ENCODE measurements at regions not wholly inside any gene's neighbourhood (a gene's known extent, or its start where the extent isn't known, plus 50 kb on each side); places are given as distances from the start of the nearest gene placed in this dataset.

GRCh38 chr2:153819501-153819900 is 52.2 kb upstream of the GALNT13 start:
- no peak for DNase-seq
